HPDE6-E6E7 (cell line): ENCODE measurements at regions not wholly inside any gene's neighbourhood (a gene's known extent, or its start where the extent isn't known, plus 50 kb on each side); places are given as distances from the start of the nearest gene placed in this dataset.

Experiments used
- DNase-seq: peaks from one replicate; pipeline ENCODE4 v3.0.0; 2011; ENCODE audit warnings: missing footprints; ENCODE audit errors: extremely low spot score

- DNase-seq, result no peak
Observed at GRCh38 chrX:8232406-8232805, 61.3 kb upstream of the VCX2 start.

- DNase-seq, result no peak
Observed at GRCh38 chrX:8233091-8233490, 62.0 kb upstream of the VCX2 start.

GRCh38 chrX:8235026-8235425, 64.0 kb upstream of the VCX2 start:
- no peak for DNase-seq

- DNase-seq, result no peak
Observed at GRCh38 chrX:8237718-8238117, 66.7 kb upstream of the VCX2 start.

GRCh38 chrX:8242431-8243020, 71.5 kb upstream of the VCX2 start:
- no peak for DNase-seq

GRCh38 chrX:8244301-8244700, 73.2 kb upstream of the VCX2 start:
- no peak for DNase-seq

GRCh38 chrX:8245411-8245810, 74.3 kb upstream of the VCX2 start:
- DNase-seq, result no peak

GRCh38 chrX:8253096-8253495, 82.0 kb upstream of the VCX2 start:
- no peak for DNase-seq

GRCh38 chrX:8254401-8254800, 83.3 kb upstream of the VCX2 start:
- no peak for DNase-seq

GRCh38 chrX:8272821-8273220, 101.8 kb upstream of the VCX2 start:
- DNase-seq, result no peak

- no peak for DNase-seq
Observed at GRCh38 chrX:8273451-8273895, 102.4 kb upstream of the VCX2 start.

- no peak for DNase-seq
Observed at GRCh38 chrX:8274170-8274569, 103.1 kb upstream of the VCX2 start.

- no peak for DNase-seq
Observed at GRCh38 chrX:8278557-8278956, 107.5 kb upstream of the VCX2 start.

GRCh38 chrX:8279323-8279722, 108.3 kb upstream of the VCX2 start:
- no peak for DNase-seq

- DNase-seq, result no peak
Observed at GRCh38 chrX:8284131-8284530, 113.1 kb upstream of the VCX2 start.

- DNase-seq, result no peak
Observed at GRCh38 chrX:8288590-8288989, 117.5 kb upstream of the VCX2 start.

GRCh38 chrX:8289523-8289922, 118.5 kb upstream of the VCX2 start:
- DNase-seq, result no peak

GRCh38 chrX:8297766-8298165, 126.7 kb upstream of the VCX2 start:
- no peak for DNase-seq

- no peak for DNase-seq
Observed at GRCh38 chrX:8304668-8305067, 133.6 kb upstream of the VCX2 start.

- DNase-seq, result no peak
Observed at GRCh38 chrX:8305350-8305749, 134.3 kb upstream of the VCX2 start.

GRCh38 chrX:8306291-8306925, 135.3 kb upstream of the VCX2 start:
- no peak for DNase-seq

- DNase-seq, result no peak
Observed at GRCh38 chrX:8310409-8310808, 139.3 kb upstream of the VCX2 start.

GRCh38 chrX:8313844-8314243, 142.8 kb upstream of the VCX2 start:
- DNase-seq, result no peak

- no peak for DNase-seq
Observed at GRCh38 chrX:8314881-8315280, 143.8 kb upstream of the VCX2 start.
